HEK293 (cell line): ENCODE measurements at regions not wholly inside any gene's neighbourhood (a gene's known extent, or its start where the extent isn't known, plus 50 kb on each side); places are given as distances from the start of the nearest gene placed in this dataset.

Source experiments
- CTCF ChIA-PET: fragments of 350-600 bp; formaldehyde crosslinking; extraction: SDS; loops from one replicate; lab custom pipeline; 2021; ENCODE audit warnings: antibody characterized with exemption; lab: Yijun Ruan, JAX
- POLR2A ChIA-PET: fragments of 300-600 bp; formaldehyde crosslinking; extraction: SDS; loops from one replicate; lab custom pipeline; 2020; ENCODE audit warnings: antibody characterized with exemption, inconsistent platforms; lab: Yijun Ruan, JAX
- H3K27ac ChIP-seq: fragments of 200-500 bp; sonication (Bioruptor generic); 2 replicates; pipeline ENCODE4 v1.5.1; 2014; ENCODE audit warnings: low read depth, low read length, control low read depth, inconsistent platforms; ENCODE audit errors: extremely low read depth
- H3K36me3 ChIP-seq, 2 experiments: fragments of 200-500 bp in 1 of 2; sonication (Bioruptor generic) in 1 of 2; 1 replicate in 1 of 2; 2 replicates in 1 of 2; pipeline ENCODE4 v1.5.1; 2014 to 2017; ENCODE audit warnings: inconsistent platforms in 2 of 2, low read length in 2 of 2; ENCODE audit not compliant: control insufficient read depth in 2 of 2, insufficient read depth in 1 of 2
- H3K4me1 ChIP-seq: fragments of 200-500 bp; sonication (Bioruptor generic); 2 replicates; pipeline ENCODE4 v1.5.1; 2014; ENCODE audit warnings: mild to moderate bottlenecking, low read length, inconsistent platforms; ENCODE audit not compliant: control insufficient read depth, insufficient read depth
- H3K4me3 ChIP-seq: 2 replicates; pipeline ENCODE4 v1.5.1; 2011; ENCODE audit warnings: low read depth, mild to moderate bottlenecking, control low read depth, low read length, moderate library complexity
- H3K9me3 ChIP-seq: fragments of 200-500 bp; sonication (Bioruptor generic); 2 replicates; pipeline ENCODE4 v1.5.1; 2014; ENCODE audit warnings: low read depth, low read length, inconsistent platforms; ENCODE audit not compliant: control insufficient read depth, insufficient read depth
- GFI1B ChIP-seq: fragments of 450-650 bp; formaldehyde crosslinking; IDR thresholded peaks from 2 replicates; pipeline ENCODE4 v1.5.1; 2016; ENCODE audit warnings: missing biosample characterization, missing genetic modification characterization
- TRIM28 ChIP-seq: IDR thresholded peaks from 2 replicates; pipeline ENCODE4 v1.6.1; 2011; ENCODE audit warnings: low read length, control low read depth, borderline replicate concordance
- ZIC2 ChIP-seq: fragments of 450-650 bp; formaldehyde crosslinking; IDR thresholded peaks from 2 replicates; pipeline ENCODE4 v1.5.1; 2016; ENCODE audit warnings: missing biosample characterization, missing genetic modification characterization
- ZNF292 ChIP-seq: fragments of 450-650 bp; formaldehyde crosslinking; IDR thresholded peaks from 2 replicates; pipeline ENCODE4 v1.5.1; 2016; ENCODE audit warnings: low read depth, missing biosample characterization, missing genetic modification characterization, borderline replicate concordance
- ZNF302 ChIP-seq: fragments of 450-650 bp; formaldehyde crosslinking; IDR thresholded peaks from 2 replicates; pipeline ENCODE4 v1.5.1; 2016; ENCODE audit warnings: missing biosample characterization, missing genetic modification characterization, low read depth
- ZNF391 ChIP-seq: fragments of 450-650 bp; formaldehyde crosslinking; IDR thresholded peaks from 2 replicates; pipeline ENCODE4 v1.5.1; 2016; ENCODE audit warnings: low read depth, missing biosample characterization, missing genetic modification characterization, borderline replicate concordance
- ZNF404 ChIP-seq: fragments of 450-650 bp; formaldehyde crosslinking; IDR thresholded peaks from 2 replicates; pipeline ENCODE4 v1.5.1; 2017; ENCODE audit warnings: missing biosample characterization, missing genetic modification characterization
- ZNF423 ChIP-seq: fragments of 450-650 bp; formaldehyde crosslinking; IDR thresholded peaks from 2 replicates; pipeline ENCODE4 v1.5.1; 2016; ENCODE audit warnings: missing biosample characterization, missing genetic modification characterization
- ZNF518A ChIP-seq: fragments of 450-650 bp; formaldehyde crosslinking; conservative IDR thresholded peaks from 2 replicates; pipeline ENCODE4 v1.5.1; 2016; ENCODE audit warnings: low read depth, missing biosample characterization, missing genetic modification characterization
- ZNF530 ChIP-seq: fragments of 450-650 bp; formaldehyde crosslinking; IDR thresholded peaks from 2 replicates; pipeline ENCODE4 v1.5.1; 2016; ENCODE audit warnings: low read depth, missing biosample characterization, missing genetic modification characterization
- ZNF768 ChIP-seq: fragments of 450-650 bp; formaldehyde crosslinking; IDR thresholded peaks from 2 replicates; pipeline ENCODE4 v1.5.1; 2018; ENCODE audit warnings: missing biosample characterization, mild to moderate bottlenecking, missing genetic modification characterization
- ZNF776 ChIP-seq: fragments of 450-650 bp; formaldehyde crosslinking; IDR thresholded peaks from 2 replicates; pipeline ENCODE4 v1.5.0; 2017; ENCODE audit warnings: missing biosample characterization, missing genetic modification characterization, borderline replicate concordance
- TF ChIP-seq, protein P1 (sequence below): fragments of 450-650 bp; formaldehyde crosslinking; IDR thresholded peaks from 2 replicates; pipeline ENCODE4 v1.5.1; 2016; ENCODE audit warnings: missing biosample characterization, missing genetic modification characterization, low read depth
- TF ChIP-seq, protein P2 (sequence below): fragments of 450-650 bp; formaldehyde crosslinking; IDR thresholded peaks from 2 replicates; pipeline ENCODE4 v1.5.1; 2016; ENCODE audit warnings: missing biosample characterization, missing genetic modification characterization

- Histone ChIP-seq H3K4me3 (no peak overlapping the region), H3K36me3 (no peaks in the 10 kb centered on the region), H3K4me1 (no peaks in the 10 kb centered on the region), H3K27ac (no peak overlapping the region), H3K9me3 (no peaks in the 10 kb centered on the region)
- TF ChIP-seq ZNF292 (no peak), ZNF423 (tag by site-specific recombination) (no peak), ZIC2 (peak; percentile 91), TRIM28 (0 out of 2 replicates have a peak, but pooled peaks have one; percentile 11)
- ChIA-PET CTCF (interaction anchor here (0.7 kb wide), 1 partner anchor 24 kb away, joined by 3 read pairs; no protein-coding TSS in a partner anchor), POLR2A (no interaction called here)
These were observed 67.3 kb upstream of the SPATS2L start for GRCh38 chr2:200239216-200239615.

GRCh38 chr2:200242570-200242969 is 63.9 kb upstream of the SPATS2L start:
- no peak overlapping the region for H3K27ac ChIP-seq
- TF ChIP-seq, protein P1, sequence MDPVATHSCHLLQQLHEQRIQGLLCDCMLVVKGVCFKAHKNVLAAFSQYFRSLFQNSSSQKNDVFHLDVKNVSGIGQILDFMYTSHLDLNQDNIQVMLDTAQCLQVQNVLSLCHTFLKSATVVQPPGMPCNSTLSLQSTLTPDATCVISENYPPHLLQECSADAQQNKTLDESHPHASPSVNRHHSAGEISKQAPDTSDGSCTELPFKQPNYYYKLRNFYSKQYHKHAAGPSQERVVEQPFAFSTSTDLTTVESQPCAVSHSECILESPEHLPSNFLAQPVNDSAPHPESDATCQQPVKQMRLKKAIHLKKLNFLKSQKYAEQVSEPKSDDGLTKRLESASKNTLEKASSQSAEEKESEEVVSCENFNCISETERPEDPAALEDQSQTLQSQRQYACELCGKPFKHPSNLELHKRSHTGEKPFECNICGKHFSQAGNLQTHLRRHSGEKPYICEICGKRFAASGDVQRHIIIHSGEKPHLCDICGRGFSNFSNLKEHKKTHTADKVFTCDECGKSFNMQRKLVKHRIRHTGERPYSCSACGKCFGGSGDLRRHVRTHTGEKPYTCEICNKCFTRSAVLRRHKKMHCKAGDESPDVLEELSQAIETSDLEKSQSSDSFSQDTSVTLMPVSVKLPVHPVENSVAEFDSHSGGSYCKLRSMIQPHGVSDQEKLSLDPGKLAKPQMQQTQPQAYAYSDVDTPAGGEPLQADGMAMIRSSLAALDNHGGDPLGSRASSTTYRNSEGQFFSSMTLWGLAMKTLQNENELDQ (tag by site-specific recombination) = no peak
- TF ChIP-seq ZNF530 (tag by site-specific recombination) (no peak), ZNF776 (tag by site-specific recombination) (no peak), ZNF302 (tag by site-specific recombination) (no peak), ZNF518A (tag by site-specific recombination) (no peak), ZNF404 (no peak), ZNF768 (tag by site-specific recombination) (no peak), GFI1B (tag by site-specific recombination) (no peak), ZNF391 (tag by site-specific recombination) (no peak)
- TF ChIP-seq, protein P2, sequence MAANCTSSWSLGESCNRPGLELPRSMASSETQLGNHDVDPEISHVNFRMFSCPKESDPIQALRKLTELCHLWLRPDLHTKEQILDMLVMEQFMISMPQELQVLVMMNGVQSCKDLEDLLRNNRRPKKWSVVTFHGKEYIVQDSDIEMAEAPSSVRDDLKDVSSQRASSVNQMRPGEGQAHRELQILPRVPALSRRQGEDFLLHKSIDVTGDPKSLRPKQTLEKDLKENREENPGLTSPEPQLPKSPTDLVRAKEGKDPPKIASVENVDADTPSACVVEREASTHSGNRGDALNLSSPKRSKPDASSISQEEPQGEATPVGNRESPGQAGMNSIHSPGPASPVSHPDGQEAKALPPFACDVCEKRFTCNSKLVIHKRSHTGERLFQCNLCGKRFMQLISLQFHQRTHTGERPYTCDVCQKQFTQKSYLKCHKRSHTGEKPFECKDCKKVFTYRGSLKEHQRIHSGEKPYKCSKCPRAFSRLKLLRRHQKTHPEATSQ (tag by site-specific recombination) = no peak
- H3K9me3 ChIP-seq = no peaks in the 10 kb centered on the region
- ChIA-PET POLR2A (no interaction called here), CTCF (interaction anchor here (0.8 to 1.1 kb wide), 2 partner anchors 11 to 228 kb away, joined by 4 read pairs; no protein-coding TSS in a partner anchor)
- no peak overlapping the region for H3K4me3 ChIP-seq
- no peaks in the 10 kb centered on the region for H3K4me1 ChIP-seq
- H3K36me3 ChIP-seq = no peaks in the 10 kb centered on the region
